Hepatic stellate cell (primary cell): ENCODE measurements at regions not wholly inside any gene's neighbourhood (a gene's known extent, or its start where the extent isn't known, plus 50 kb on each side); places are given as distances from the start of the nearest gene placed in this dataset.

Experiments used
- DNase-seq: peaks from one replicate; pipeline ENCODE4 v3.0.0; 2011; ENCODE audit warnings: low spot score

- no peak for DNase-seq
Measured at GRCh38 chr21:36555199-36555800, 75.4 kb upstream of the CLDN14 start.

- no peak for DNase-seq
Measured at GRCh38 chr21:36557316-36557715, 77.4 kb upstream of the CLDN14 start.

DNA sequence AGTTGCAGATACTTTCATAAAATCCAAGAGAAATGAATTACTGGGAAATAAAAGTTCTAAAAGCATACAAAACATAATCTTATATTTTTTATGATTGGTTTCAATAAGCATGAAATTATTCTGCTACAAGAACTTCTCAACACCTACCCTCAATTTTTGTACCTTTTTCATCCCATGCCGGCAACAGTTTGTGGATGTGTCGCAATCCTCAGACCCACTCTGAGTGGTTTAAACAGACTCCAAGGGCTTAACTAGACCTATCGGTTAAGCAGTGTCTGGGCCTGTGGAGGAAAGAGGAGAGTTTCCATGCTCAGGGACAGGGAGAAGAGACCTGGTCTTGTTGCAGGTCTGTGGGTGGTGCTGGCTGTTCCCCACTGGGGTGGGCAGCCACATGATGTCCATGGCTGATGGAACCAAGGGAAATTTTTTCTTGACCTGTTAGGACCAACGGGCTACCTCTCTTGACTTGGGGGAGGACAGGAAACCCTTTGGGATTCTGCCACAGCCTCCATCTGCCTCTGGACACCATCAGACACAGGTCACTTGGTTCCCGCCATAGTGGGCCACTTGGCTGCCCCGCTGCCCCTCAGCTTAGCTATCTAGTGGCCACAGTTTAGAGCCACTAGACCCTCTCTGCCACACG is 81.1 kb upstream of the CLDN14 start:
- no peak for DNase-seq

GRCh38 chr21:36563341-36563926 is 83.5 kb upstream of the CLDN14 start:
- DNase-seq = no peak

- DNase-seq = no peak
Measured at GRCh38 chr21:36564647-36565046, 84.7 kb upstream of the CLDN14 start.

DNA sequence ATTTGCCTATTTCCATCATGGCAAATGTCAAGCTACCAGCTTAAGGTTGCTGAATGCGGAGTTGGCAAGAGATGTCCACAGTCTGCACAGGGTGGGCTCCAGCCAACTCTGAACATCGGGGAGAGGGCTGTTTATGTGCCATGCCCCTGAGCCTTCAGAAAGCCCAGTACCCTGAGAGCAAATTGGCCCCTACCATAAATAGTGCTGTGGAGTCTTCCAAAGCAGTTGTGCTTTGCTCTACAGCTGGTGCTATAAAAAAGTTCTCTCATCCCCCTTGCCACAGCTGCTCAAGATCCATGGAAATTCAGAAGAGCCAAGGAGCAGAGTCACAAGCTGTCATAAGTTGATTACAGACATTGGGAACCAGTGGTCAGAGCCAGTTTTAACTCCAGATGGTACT is 85.6 kb upstream of the CLDN14 start:
- no peak for DNase-seq

DNA sequence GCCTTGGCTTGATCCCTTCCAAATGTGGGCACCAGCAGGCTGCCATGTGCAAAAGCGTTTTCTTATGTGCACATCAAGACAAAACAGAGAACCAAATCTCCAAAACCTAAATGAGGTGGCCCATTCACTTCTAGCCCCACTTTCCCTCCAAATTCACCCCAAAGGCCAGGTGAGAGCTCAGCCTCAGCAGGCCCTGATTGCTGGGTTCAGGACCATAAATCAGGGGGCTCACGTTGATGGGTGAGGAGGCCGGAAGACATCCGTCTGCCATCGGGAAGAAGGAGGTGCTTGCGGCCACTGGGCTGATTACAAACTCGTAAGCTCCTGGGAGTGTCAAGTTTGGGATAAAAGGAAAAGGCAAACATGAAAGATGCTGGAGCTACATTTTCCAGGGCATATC is 86.7 kb upstream of the CLDN14 start:
- DNase-seq = no peak

DNA sequence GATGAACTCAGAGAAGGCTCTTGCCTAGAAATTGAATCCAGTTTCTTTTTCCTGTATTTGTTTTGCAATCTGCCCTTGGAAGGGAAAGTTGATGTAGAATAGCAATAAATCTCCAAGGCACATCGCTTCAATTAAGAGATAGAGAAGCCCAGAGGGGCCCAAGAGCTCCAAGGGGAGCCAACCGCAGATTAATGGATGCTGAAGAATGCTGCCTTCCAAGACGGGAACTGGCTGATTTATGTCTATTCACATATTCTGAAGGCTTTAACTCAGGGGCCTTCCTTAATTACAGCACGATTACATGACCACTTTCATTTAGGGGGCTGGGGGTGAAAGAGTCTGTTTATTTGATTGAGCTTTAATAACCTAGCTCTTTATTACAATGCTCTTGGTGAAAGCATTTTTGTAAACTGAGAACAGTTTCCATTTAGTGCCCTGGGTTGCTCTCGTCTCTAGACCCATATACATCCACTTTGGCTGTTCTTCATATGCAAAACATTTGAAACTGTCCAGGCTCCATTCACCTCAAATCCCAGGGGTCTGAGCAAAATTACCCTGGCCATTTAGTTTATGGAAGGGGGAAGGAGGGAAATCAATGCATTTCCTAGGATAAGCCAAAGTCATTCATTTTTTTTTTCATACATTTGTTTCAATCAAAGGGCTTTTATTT is 87.4 kb upstream of the CLDN14 start:
- DNase-seq = no peak

DNA sequence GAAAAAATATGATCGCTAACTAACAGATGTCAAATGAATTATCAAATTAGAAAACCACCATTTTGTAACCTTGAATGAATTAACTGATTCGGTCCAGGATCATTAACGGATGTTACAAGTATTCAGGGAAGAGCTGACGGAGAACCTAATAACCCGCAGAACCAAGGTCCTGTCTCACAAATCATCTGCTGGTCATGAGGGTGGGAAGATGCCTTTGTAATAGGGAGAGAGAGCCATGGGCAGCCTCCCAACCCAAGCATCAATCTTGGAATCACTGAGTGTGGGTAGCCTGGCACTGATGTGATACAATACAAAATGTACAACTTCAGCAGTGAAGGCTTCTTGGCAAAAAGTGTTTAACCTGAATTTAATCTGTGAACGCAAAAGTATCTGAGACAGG is 89.6 kb upstream of the CLDN14 start:
- no peak for DNase-seq

DNA sequence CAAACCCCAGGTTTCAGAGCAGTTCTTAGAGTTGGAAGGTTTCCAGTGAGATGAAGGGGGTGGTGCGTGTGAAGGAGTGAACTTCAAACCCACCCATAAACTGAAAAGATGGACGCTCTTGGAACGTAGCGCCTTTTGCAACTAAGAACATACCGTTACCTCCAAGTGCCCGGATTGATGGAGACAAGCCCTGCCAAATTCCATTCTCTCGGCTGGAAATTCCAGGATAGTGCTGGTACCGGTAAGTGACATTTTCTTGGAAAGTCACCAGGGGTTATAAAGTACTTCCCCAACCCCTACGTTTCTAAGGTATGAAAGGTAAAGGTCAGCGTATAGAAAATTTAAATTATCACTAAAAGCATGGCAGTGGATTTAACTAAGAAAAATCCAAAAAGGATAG is 91.6 kb upstream of the CLDN14 start:
- no peak for DNase-seq

DNA sequence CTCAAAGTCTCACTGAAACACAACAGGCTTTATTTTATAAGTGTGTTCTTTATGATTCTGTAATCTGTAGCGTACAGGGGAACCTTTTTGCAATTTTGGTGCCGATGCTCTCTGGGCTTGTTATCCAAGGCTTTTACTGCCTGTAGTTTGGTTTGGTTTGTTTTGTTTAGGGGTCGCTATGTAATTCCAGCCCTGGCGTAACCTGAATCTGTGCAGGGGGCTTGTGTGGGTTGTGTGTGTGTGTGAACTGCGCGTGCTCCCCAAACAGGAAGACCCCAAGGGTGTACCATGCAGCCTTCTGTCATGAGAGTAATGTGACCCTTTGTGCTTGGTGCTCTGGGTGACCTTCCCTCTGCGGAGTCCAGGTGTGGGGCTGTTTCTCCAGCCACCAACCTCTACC is 92.1 kb upstream of the CLDN14 start:
- no peak for DNase-seq

GRCh38 chr21:36575306-36575705 is 95.4 kb upstream of the CLDN14 start:
- no peak for DNase-seq

DNA sequence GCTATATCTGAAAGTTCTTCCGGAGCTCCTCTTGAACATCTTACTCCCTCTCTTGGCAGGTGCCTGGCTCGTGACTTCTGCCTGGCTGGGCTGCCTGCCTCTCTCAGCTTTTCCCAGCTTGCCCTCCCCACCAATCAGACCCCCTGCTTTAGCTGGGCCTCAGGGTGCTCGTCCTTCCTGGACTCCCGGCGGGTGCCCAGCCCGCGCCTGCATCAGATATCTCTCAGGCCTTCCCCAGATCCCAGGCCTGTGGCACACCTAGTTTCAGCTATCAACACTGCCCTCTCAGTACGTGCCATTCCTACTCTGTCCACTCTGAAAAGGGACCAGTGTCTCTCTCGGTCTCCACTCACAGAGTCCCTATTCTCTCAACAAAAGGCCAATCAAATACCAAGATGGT is 96.5 kb upstream of the CLDN14 start:
- DNase-seq = no peak

DNA sequence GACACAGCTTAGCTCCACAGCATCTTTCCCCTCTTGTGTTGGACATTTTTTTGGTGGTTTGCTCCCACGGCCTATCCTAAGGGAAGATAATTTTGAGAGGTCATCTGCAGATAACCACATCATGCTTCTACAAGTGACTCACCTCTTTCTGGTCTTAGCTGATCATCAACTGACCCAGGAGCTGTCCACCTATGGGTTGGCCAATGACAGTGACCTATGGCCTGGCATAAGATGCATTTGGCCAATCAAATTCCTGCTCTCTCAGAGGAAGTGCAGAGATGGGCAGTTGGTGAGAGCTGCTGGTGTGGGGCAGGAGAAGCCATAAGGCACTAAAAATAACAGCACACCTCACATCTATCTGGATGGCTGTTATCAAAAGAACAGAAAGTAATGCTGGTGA is 100.0 kb upstream of the CLDN14 start:
- no peak for DNase-seq

DNA sequence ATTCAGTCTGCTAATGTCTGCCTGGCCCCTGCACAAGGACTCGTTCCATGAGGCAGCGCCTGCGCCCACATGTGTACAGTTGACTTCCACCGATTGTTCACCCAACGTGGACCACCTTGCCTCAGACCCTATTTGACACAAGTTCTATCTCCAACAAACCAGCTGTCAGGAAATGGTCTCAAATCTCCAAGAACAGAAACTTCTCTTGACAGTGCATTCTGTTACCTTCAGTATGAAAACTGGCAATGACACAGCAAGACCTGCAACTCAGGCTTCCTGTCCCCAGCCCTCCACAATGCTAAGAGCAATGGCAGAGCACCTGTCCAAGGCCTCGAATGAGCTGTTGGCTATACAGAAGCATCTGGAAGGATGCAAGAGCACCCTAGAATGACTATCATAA is 102.3 kb upstream of the CLDN14 start:
- DNase-seq = no peak

- no peak for DNase-seq
Measured at GRCh38 chr21:36583591-36583990, 103.7 kb upstream of the CLDN14 start.

DNA sequence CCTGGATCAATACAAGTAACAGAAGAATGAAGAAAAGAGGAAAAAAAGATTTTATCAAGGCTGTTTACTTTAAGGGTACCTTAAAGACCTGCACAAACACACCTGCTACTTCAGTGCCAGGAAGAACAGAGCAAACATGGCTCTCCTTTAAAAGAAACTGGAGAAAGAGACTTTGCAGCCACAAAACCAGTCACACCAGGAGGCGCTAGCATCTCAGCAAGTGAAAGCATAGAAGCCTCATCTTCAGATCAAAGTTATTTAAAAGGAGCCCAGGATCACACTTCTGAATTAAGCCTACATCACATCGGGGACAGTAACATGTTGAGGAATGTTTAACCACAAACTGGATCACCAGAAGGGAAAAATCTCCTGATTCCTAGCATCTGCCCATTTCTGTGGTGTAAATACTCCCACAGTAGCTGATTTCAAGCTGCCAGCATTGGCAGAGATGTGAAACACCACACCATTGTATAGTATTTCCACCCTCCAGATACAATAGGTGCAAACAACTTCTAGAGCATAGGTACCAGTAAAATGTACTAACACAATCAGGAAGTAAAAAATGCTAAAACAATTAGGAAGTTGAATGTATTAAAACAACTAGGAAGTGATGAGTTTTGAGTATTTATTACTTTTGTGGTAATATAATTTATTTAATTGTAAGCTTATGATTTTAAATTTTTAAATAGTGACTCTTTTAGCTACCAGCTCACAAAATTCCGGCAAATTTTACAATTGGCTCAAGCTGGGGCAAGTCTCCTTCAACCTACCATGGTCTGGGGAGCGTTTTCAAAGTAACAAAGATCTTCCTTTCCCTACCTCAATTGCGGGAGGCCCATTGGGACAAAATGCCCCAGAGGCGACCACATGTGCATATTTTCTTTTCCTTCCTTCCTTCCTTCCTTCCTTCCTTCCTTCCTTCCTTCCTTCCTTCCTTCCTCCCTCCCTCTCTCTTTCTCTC is 105.3 kb upstream of the CLDN14 start:
- no peak for DNase-seq

GRCh38 chr21:36587388-36587787 is 107.5 kb upstream of the CLDN14 start:
- no peak for DNase-seq

- DNase-seq = peak; percentile 26
Measured at GRCh38 chr21:36589352-36589971, 109.5 kb upstream of the SIM2 start.

DNA sequence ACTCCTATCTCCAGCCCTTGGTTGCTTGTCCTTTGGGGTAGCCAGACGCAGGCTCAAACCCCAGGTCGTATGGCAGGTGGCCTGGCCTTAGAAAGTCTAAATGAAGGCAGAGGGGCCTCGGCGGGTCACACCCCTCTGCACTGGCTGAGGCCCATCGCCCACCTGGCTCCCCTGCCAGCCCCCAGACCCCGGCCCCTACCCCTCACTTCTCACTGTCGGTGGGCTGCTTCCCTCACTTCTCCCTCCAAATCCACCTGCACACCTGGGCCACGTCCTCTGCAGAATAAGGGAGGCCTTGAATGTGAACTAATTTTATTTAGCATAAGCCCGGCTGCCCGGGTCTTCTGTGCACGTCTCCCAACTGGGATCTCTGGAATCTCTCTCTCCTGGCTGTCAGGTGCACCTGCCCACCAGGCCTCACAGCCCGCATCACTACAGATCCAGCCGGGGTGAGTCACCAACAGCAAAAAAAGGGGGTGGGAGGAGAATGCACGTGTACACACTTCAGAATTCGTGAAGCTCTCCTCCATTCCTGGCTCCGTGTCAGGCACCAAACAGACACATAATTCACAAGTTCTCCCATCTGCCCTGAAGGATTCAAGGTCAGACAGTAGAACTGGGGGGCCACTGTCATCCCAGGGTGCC is 107.5 kb upstream of the SIM2 start:
- no peak for DNase-seq

- DNase-seq = no peak
Measured at GRCh38 chr21:36596174-36596573, 102.7 kb upstream of the SIM2 start.
